Left ventricle myocardium inferior (tissue), 1 donor: ENCODE measurements at regions not wholly inside any gene's neighbourhood (a gene's known extent, or its start where the extent isn't known, plus 50 kb on each side); places are given as distances from the start of the nearest gene placed in this dataset.
"Not testable (repeated sequence)": the region's sequence is repeated elsewhere in the genome, so short reads cannot be mapped to it uniquely, and the experiment has no call there.

Experiments used
- DNase-seq: peaks from one replicate; pipeline ENCODE4 v3.0.0-alpha.2; 2020
- H3K27ac ChIP-seq: fragments of 200-600 bp; replicated peaks from 2 replicates; pipeline ENCODE4 v1.8.0; 2021
- H3K27me3 ChIP-seq: fragments of 200-600 bp; 2 replicates; pipeline ENCODE4 v1.8.0; 2021; ENCODE audit warnings: low read depth
- H3K36me3 ChIP-seq: fragments of 200-600 bp; 2 replicates; pipeline ENCODE4 v1.8.0; 2021
- H3K4me1 ChIP-seq: fragments of 200-600 bp; 2 replicates; pipeline ENCODE4 v1.8.0; 2021
- H3K4me3 ChIP-seq: fragments of 200-600 bp; 2 replicates; pipeline ENCODE4 v1.8.0; 2021; ENCODE audit warnings: mild to moderate bottlenecking, moderate library complexity
- H3K9me3 ChIP-seq: fragments of 200-600 bp; replicated peaks from 2 replicates; pipeline ENCODE4 v1.8.0; 2021
- CTCF ChIP-seq: fragments of 200-600 bp; IDR thresholded peaks from 2 replicates; pipeline ENCODE4 v1.8.0; 2021; ENCODE audit warnings: antibody characterized with exemption, mild to moderate bottlenecking, borderline replicate concordance
- intact Hi-C: fragments of 100-400 bp; cut with micrococcal nuclease; formaldehyde crosslinking; loops from one replicate; pipeline ENCODE4 v1.11.0; 2022
- donor health status: DM: no; HTN: yes; CAD: no; lungs with severe emphysema.

- no peak overlapping the region for H3K27ac ChIP-seq
- H3K9me3 ChIP-seq: peaks cover 100% of the 10 kb centered on the region
- no peak for DNase-seq
- no peaks in the 10 kb centered on the region for H3K36me3 ChIP-seq
- no peaks in the 10 kb centered on the region for H3K27me3 ChIP-seq
- no peaks in the 10 kb centered on the region for H3K4me1 ChIP-seq
- intact Hi-C loops: no loop called here
- TF ChIP-seq CTCF: no peak
- H3K4me3 ChIP-seq: no peak overlapping the region
These were observed 226.7 kb upstream of the FSIP2 start for GRCh38 chr2:185511925-185512324.

- peaks cover 67% of the 10 kb centered on the region for H3K9me3 ChIP-seq
- H3K36me3 ChIP-seq: no peaks in the 10 kb centered on the region
- no peaks in the 10 kb centered on the region for H3K27me3 ChIP-seq
- no peak overlapping the region for H3K4me3 ChIP-seq
- H3K4me1 ChIP-seq: no peaks in the 10 kb centered on the region
- no peak overlapping the region for H3K27ac ChIP-seq
- intact Hi-C loops: no loop called here
- no peak for TF ChIP-seq CTCF
- DNase-seq: no peak
These were observed 216.1 kb upstream of the FSIP2 start for GRCh38 chr2:185522472-185522871.

GRCh38 chr2:185524242-185524641, 214.4 kb upstream of the FSIP2 start:
- intact Hi-C loops, DNase-seq, H3K27me3 ChIP-seq, H3K4me3 ChIP-seq, H3K4me1 ChIP-seq, H3K36me3 ChIP-seq, H3K27ac ChIP-seq: not testable (repeated sequence)
- H3K9me3 ChIP-seq: peaks cover 65% of the 10 kb centered on the region

GRCh38 chr2:185526161-185526560, 212.4 kb upstream of the FSIP2 start:
- no peak for TF ChIP-seq CTCF
- H3K4me1 ChIP-seq: no peaks in the 10 kb centered on the region
- H3K27me3 ChIP-seq: no peaks in the 10 kb centered on the region
- intact Hi-C loops: no loop called here
- H3K9me3 ChIP-seq: peaks cover 49% of the 10 kb centered on the region
- DNase-seq: no peak
- no peaks in the 10 kb centered on the region for H3K36me3 ChIP-seq
- no peak overlapping the region for H3K4me3 ChIP-seq
- no peak overlapping the region for H3K27ac ChIP-seq

GRCh38 chr2:185531721-185532120, 206.9 kb upstream of the FSIP2 start:
- no peaks in the 10 kb centered on the region for H3K4me1 ChIP-seq
- no peak for DNase-seq
- intact Hi-C loops: no loop called here
- no peak overlapping the region for H3K27ac ChIP-seq
- no peak overlapping the region for H3K4me3 ChIP-seq
- no peaks in the 10 kb centered on the region for H3K36me3 ChIP-seq
- TF ChIP-seq CTCF: no peak
- H3K27me3 ChIP-seq: no peaks in the 10 kb centered on the region
- peaks cover 16% of the 10 kb centered on the region for H3K9me3 ChIP-seq

- Histone ChIP-seq H3K4me3 (no peak overlapping the region), H3K9me3 (no peaks in the 10 kb centered on the region), H3K4me1 (no peaks in the 10 kb centered on the region), H3K27me3 (no peaks in the 10 kb centered on the region), H3K27ac (no peak overlapping the region), H3K36me3 (no peaks in the 10 kb centered on the region)
- no peak for TF ChIP-seq CTCF
- DNase-seq: no peak
- intact Hi-C loops: no loop called here
These were observed 200.9 kb upstream of the FSIP2 start for GRCh38 chr2:185537689-185538088.
